ENCODE measurements at regions not wholly inside any gene's neighbourhood (a gene's known extent, or its start where the extent isn't known, plus 50 kb on each side); places are given as distances from the start of the nearest gene placed in this dataset.

DNA sequence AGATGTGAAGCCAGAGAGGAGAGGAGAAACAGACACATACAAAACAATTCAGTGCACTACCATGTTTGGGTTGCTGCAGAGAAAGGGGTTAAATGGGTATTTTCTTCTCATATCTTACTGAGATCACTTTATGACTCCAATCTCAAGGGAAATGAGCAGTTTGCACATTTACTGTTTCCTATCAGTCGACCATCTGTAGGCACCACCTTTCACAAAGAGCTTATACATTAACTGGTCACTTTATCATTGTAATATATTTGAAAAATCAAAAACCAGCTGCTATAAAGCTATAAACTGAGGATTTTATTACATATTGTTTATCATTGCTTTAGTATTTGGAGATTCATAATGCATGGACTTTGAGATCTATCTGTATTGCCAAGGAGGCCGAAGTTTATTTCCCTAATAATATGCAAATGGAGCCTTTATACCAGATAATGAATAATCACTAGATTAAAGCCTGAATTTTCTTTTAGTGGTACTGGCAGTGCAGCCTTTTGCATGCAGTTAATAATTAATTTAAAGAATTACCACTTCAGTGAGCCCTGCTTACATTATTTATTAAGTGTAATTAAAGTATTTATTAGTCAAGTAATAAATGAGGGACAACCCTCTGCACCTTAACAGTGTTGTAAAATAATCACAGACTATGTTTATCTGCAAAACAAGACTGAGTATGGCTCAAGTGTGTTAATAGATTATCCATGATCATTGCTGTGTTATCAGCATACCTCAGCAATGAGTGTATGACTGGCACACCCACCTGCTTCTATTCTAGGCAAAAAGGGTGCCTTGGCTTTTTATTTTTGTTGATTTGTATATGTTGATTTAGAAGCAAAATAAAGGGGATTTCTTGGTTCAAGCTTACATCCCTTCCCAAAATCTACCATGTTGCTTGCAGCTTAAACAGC is 167.7 kb upstream of the SLC14A2 start:
- no peak for DNase-seq

DNA sequence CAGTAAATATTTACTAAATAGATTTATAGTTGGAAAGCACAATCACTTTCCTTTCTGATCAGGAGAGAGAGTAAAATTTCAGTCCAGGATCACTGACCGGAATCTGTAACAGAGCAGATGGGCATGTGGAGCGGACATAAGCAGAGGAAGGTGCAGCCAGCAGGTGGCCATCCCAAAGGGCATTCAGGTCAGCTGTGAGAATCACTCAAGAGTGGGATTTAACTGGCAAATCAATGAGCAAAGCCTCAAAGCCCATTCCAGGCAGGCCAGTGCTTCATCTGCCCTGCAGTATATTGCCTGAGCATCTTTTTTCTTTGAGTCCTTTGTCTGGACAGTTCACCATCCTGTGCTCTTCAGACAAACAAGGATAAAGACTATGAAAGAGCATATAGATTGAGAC is 166.4 kb upstream of the SLC14A2 start:
- DNase-seq, result no peak

- no peak for DNase-seq
Observed at GRCh38 chr18:45449418-45450227, 165.7 kb upstream of the SLC14A2 start.

DNA sequence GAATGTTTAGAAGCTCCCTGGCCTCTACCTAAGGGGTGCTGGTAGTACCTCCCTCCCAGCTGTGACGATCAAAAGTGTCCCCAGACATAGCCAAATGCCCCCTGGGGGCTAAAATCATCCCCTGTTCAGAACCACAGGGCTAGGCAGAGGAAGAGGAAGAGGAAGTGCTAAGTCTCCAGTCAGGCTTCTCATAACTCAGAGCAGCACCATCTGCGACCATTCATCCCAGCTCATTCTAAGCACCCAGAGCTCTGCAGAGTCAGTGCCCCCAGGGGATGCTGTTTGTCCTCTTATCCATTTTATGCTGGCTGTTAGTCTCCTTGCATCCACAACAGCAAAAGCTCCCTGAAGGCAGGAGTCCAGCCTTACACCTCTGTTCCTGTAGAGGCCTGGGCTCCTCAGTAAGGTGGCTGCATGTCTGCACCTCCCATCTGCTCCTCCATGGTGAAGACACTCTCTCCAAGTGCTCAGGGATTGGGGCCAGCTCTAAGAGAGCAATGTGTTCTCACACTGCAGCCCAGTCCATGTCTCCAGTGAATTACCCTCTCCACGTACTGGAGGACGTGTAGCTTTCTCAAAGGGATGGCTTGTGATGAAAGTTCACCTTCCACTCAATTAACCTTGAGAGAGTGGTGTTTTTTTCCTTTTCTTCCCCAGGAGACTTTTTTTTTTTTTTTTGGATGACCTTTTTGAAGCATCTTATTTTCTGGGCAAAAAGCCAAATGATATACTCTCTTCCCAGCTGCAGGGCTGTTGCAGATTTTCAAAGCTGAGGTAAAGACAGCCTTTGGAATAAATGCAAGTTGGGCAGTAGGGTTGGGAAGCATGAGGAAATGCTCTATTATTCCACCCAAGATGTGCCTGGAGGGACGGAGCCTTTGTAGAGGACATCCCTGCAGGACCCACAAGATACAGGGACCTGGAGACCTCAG is 158.9 kb upstream of the SLC14A2 start:
- DNase-seq, result no peak

DNA sequence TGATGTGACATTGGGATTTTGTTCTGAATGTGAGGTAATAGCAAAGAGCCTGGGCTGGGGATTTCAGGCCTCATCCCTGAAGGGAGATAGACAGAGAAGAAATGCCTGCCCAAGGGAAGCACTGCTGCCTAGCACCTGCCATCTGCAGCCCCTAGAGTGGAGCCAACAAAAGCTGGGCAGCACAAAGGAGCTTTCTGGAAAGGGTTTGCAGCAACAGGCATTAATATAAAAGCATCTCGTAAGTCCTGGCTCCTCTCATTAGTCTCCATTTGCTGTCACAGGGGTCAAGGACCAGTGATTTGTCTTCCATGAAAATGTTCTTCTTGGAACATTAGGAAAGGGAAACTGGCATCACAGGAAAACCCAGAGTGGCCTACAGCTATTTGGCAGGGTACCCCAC is 157.2 kb upstream of the SLC14A2 start:
- DNase-seq, result no peak

DNA sequence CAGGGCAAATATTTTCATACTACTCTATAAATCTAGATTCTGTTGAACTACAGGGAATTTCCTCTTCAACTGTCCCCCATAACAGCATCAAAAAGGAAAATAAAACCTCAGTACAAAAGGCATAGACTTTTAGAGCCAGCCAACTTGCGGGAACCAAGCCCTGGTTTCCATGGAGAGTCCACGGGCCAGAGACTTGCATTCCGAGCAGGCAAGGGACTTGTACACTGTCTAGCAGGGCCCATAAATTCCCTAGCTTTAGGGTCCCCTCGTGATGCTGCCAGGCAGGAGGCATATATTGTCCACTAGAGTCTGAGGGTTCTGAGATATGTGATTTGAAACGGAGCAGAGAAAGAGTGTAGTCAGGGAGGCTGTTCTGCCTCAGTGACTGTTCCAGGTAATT is 153.1 kb upstream of the SLC14A2 start:
- DNase-seq, result no peak

GRCh38 chr18:45463451-45463850 is 151.8 kb upstream of the SLC14A2 start:
- DNase-seq, result no peak

GRCh38 chr18:45464619-45465018 is 150.7 kb upstream of the SLC14A2 start:
- DNase-seq, result no peak

- no peak for DNase-seq
Observed at GRCh38 chr18:45467293-45467692, 148.0 kb upstream of the SLC14A2 start.

- no peak for DNase-seq
Observed at GRCh38 chr18:45467945-45468344, 147.3 kb upstream of the SLC14A2 start.

- no peak for DNase-seq
Observed at GRCh38 chr18:45478889-45479288, 136.4 kb upstream of the SLC14A2 start.

GRCh38 chr18:45480219-45481015 is 134.9 kb upstream of the SLC14A2 start:
- DNase-seq, result no peak

GRCh38 chr18:45481821-45482220 is 133.5 kb upstream of the SLC14A2 start:
- DNase-seq, result no peak

DNA sequence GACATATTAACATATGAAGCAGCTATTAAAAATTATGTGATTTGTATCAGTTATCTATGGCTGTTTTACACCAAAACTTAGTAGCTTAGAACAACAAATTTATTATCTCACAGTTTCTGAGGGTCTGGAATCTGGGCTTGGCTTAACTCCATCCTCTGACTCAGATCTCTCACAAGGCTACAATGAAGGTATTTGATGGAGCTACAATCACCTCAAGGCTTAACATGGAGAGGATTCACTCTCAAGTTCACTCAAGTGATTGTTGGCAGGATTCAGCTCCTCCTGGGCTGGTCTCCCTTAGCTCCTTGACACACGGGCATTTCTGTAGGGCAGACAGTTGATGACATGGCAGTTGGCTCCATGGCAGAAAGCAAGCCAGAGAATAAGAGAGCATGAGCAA is 133.0 kb upstream of the SLC14A2 start:
- no peak for DNase-seq

- no peak for DNase-seq
Observed at GRCh38 chr18:45487581-45487980, 127.7 kb upstream of the SLC14A2 start.

- no peak for DNase-seq
Observed at GRCh38 chr18:45488645-45489044, 126.6 kb upstream of the SLC14A2 start.

DNA sequence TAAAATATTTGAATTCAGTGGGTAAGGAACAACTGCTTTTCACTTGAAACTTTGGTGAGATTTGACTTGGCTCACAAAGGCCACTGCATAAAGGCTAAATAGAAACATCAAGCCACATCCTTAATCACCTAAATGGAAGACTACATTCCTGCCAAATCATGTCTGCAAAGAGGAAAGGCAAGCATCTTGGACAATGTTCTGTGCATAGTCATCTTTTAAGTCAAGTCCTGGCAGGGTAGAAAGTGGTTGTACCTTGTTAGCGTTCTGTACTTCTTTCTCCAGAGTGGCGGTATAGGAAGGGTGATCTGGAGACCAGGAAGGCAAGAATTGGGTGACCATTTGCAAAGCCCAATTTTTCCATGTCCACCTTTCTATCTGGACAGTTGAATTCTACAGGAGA is 121.4 kb upstream of the SLC14A2 start:
- DNase-seq, result no peak

- no peak for DNase-seq
Observed at GRCh38 chr18:45494811-45495210, 120.5 kb upstream of the SLC14A2 start.

GRCh38 chr18:45496741-45497140 is 118.5 kb upstream of the SLC14A2 start:
- DNase-seq, result no peak

- no peak for DNase-seq
Observed at GRCh38 chr18:45497595-45498286, 117.5 kb upstream of the SLC14A2 start.

GRCh38 chr18:45498287-45498658 is 117.0 kb upstream of the SLC14A2 start:
- no peak for DNase-seq
